ENCODE measurements at regions not wholly inside any gene's neighbourhood (a gene's known extent, or its start where the extent isn't known, plus 50 kb on each side); places are given as distances from the start of the nearest gene placed in this dataset.

GRCh38 chr1:218765753-218766152 is 407.9 kb upstream of the LYPLAL1 start:
- CTCF ChIA-PET (ENCODE audit: partially characterized antibody): no interaction called here

More at GRCh38 chr1:218765753-218766152, 407.9 kb upstream of the LYPLAL1 start:
- no peak overlapping the region for H4K8ac ChIP-seq (ENCODE audit: extremely low read depth, insufficient read depth, low read length)
- no peak overlapping the region for H3K14ac ChIP-seq (ENCODE audit: insufficient read length)
- no peaks in the 10 kb centered on the region for H3K79me2 ChIP-seq (ENCODE audit: control insufficient read depth in 1 of 2, insufficient read depth in 2 of 2, low read length in 2 of 2)
- no peak overlapping the region for H2AK5ac ChIP-seq (ENCODE audit: low read depth, low read length)
- H4K5ac ChIP-seq (ENCODE audit: insufficient read length, low read depth, low read length): no peak overlapping the region
- no peak overlapping the region for H2BK12ac ChIP-seq (ENCODE audit: low read depth, low read length)
- no peaks in the 10 kb centered on the region for H3K27me3 ChIP-seq (replicated peaks in 1 of 4; ENCODE audit: control insufficient read depth in 3 of 4, extremely low read depth in 1 of 4, insufficient read depth in 3 of 4, low read length in 3 of 4)
- DNase-seq (ENCODE audit: low read depth in 1 of 2, low spot score in 2 of 2) (no peak), FAIRE-seq (no peak)
- H2BK15ac ChIP-seq (ENCODE audit: low read length): no peak overlapping the region
- no peak overlapping the region for H2BK5ac ChIP-seq (ENCODE audit: low read depth, low read length)
- no peak overlapping the region for H3K27ac ChIP-seq (ENCODE audit: low read depth, low read length)
- H3K4me3 ChIP-seq (ENCODE audit: extremely low read depth in 1 of 4, insufficient read depth in 2 of 4, low read depth in 3 of 4, low read length in 4 of 4): no peak overlapping the region
- H3K4me1 ChIP-seq (replicated peaks in 1 of 4; ENCODE audit: control insufficient read depth in 3 of 4, insufficient read depth in 4 of 4, low read length in 3 of 4): no peaks in the 10 kb centered on the region
- WGBS, 2 experiments (ENCODE audit: extremely low coverage in 1 of 2, insufficient coverage in 1 of 2, insufficient read length in 1 of 2, insufficient replicate concordance in 2 of 2, low coverage in 1 of 2, low lambda C conversion rate in 2 of 2, missing lambda C conversion rate in 1 of 2): 95% methylated on average over 5 of the region's 5 CpGs; no CpG with 5 or more reads in 1 of the 2 experiments
- no peak overlapping the region for H3K18ac ChIP-seq (ENCODE audit: extremely low read depth, low read length)
- H2BK20ac ChIP-seq (ENCODE audit: low read length): no peak overlapping the region
- H3K9ac ChIP-seq (replicated peaks in 1 of 4; ENCODE audit: extremely low read depth in 1 of 4, low read depth in 3 of 4, low read length in 3 of 4): no peak overlapping the region
- no peaks in the 10 kb centered on the region for H4K20me1 ChIP-seq (replicated peaks in 1 of 2; ENCODE audit: control insufficient read depth in 1 of 2, insufficient read depth in 2 of 2, low read length in 2 of 2)
- H4K91ac ChIP-seq (replicated peaks; ENCODE audit: insufficient read length, low read length): no peak overlapping the region
- POLR2A ChIA-PET (ENCODE audit: partially characterized antibody): no interaction called here
- H3K4ac ChIP-seq (replicated peaks; ENCODE audit: insufficient read length, low read depth, low read length): no peak overlapping the region
- H3K56ac ChIP-seq (replicated peaks; ENCODE audit: insufficient read length, low read depth, low read length): no peak overlapping the region
- no peaks in the 10 kb centered on the region for H3K23me2 ChIP-seq (ENCODE audit: low read depth, low read length)
- H2AFZ ChIP-seq (ENCODE audit: low read length): no peak overlapping the region
- H3K4me2 ChIP-seq (ENCODE audit: insufficient read depth in 1 of 2, low read depth in 2 of 2, low read length in 2 of 2): no peak overlapping the region
- H3K23ac ChIP-seq (ENCODE audit: insufficient read length): no peak overlapping the region
- no peaks in the 10 kb centered on the region for H3K9me3 ChIP-seq (ENCODE audit: insufficient read depth in 2 of 2, low read depth in 1 of 2, low read length in 1 of 2)
- TF ChIP-seq MAFK (IDR thresholded peaks at IDR 0.05; ENCODE audit: low read depth, low read length) (no peak), SIN3A (conservative IDR thresholded peaks at IDR 0.05 in 1 of 2, IDR thresholded peaks at IDR 0.05 in 1 of 2; ENCODE audit: low read depth in 1 of 2, low read length in 2 of 2) (no peak)
- no peaks in the 10 kb centered on the region for H3K36me3 ChIP-seq (ENCODE audit: control insufficient read depth in 2 of 4, insufficient read depth in 4 of 4, low read length in 3 of 4)
- no peaks in the 10 kb centered on the region for H3K79me1 ChIP-seq (ENCODE audit: low read depth, low read length)
- H2BK120ac ChIP-seq (replicated peaks; ENCODE audit: low read depth, low read length): no peak overlapping the region
